ENCODE measurements at regions not wholly inside any gene's neighbourhood (a gene's known extent, or its start where the extent isn't known, plus 50 kb on each side); places are given as distances from the start of the nearest gene placed in this dataset.
"Not testable (repeated sequence)": the region's sequence is repeated elsewhere in the genome, so short reads cannot be mapped to it uniquely, and the experiment has no call there.

DNA sequence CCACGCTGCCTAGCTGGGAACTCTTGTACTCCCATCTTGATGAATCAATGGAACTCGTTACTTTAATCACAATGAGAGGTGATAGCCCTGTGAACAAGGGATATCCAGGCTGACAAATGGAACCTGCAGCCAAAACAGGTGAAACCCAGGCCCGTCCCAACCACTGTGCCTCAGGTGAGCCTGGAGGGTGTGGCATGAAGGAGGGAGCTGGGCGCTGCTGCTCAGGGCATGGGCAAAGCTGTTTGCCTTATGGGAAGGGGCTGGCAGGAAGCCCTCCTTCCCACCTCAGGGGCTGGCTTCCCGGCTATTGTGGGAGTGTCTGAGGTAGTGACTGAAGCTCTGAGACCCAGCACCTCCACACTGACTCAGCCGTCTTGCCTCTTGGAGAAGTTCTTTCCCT, 209.4 kb upstream of the ATP6AP2 start:
- DNase-seq, result no peak

DNA sequence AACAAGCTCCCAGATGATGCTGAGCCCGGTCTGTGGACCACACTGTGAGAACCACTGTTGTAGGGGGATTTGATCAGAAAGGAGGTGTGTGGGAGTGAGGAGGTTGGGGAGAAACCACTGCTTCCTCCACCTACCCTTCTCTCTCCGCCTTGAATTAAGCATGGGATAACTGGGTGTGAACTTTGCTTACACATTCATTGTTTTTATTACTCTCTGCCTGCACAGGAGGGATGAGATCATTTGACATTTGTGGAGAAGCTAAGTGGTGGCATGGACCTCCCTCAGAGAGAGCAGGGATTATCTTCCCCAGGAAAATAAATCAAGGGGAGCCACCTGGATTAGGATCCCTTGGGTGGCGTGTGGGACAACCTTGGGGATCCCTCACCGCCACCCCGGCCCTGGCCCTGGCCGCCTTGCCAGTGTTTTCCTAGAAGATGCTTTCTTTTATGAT, 212.1 kb upstream of the ATP6AP2 start:
- no peak for DNase-seq

- no peak for DNase-seq
Observed at GRCh38 chrX:40366661-40367060, 214.1 kb upstream of the ATP6AP2 start.

DNA sequence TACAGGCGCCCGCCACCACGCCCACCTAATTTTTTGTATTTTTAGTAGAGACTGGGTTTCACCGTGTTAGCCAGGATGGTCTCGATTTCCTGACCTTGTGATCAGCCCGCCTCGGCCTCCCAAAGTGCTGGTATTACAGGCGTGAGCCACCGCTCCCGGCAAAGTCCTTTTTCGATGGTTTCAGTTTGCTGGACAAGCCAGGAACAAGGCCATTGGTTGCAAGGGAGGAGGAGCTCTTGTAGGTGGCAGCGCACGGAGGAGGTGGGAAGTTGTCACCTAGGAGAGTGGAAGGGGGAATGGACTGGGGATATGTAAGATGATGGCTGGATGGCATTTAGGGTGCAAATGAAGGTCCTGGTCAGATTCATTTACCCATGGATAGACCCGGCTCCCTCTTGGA, 218.5 kb upstream of the ATP6AP2 start:
- not testable (repeated sequence) for DNase-seq

GRCh38 chrX:40360557-40360956, 220.2 kb upstream of the ATP6AP2 start:
- DNase-seq, result no peak

DNA sequence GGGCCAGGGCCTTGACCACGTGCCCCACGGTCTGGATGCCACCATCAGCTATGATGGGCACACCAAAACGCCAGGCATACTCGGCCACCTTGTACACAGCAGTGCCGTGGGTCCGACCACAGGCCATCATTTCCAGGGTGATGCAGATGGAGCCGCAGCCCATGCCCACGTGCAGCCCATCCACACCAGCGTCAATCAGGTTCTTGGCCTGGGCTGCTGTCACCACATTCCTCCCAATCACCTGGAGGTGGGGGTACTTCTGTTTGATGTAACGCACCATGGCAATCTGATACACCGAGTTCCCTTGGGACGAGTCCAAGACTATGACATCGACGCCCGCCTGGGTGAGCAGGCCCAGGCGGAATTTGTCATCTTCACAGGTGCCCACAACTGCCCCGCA, 221.2 kb upstream of the ATP6AP2 start:
- DNase-seq, result no peak

DNA sequence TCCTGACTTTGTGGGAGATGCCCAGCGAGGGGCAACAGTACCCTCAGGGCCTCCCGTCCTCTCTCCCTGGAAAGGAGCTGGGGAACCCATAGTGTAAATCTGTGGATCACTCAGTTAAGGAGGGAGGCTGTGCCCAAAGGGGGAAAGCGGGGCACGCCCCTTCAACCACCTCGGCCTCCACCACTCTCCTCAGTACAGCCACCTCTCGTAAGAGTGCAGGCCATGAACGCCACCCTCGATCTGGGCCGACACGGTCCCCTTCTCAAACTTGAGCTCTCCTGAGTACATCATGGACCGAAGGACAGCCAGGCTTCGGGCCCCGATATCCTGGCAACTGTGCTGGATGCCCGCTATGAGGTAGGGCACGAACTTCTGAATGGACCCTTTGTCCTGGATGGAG, 221.8 kb upstream of the ATP6AP2 start:
- no peak for DNase-seq

- DNase-seq, result no peak
Observed at GRCh38 chrX:40349251-40349650, 231.5 kb upstream of the ATP6AP2 start.

DNA sequence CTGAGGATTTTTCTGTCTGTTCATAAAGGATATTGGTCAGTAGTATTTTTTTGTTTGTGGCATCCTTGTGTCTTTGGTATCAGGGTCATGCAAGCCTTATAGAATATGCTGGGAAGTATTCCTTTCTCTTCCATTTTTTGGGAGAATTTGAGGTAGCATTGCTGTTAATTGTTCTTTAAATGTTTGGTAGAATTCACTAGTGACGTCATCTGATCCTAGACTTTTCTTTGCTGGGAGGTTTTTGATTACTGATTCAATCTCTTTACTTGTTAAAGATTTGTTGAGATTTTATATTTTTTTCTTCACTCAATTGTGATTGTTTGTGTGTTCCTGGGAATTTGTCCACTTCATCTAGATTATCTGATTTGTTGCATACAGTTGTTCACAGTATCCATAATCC, 234.4 kb upstream of the ATP6AP2 start:
- DNase-seq, result no peak

- no peak for DNase-seq
Observed at GRCh38 chrX:40343319-40343718, 237.5 kb upstream of the ATP6AP2 start.

DNA sequence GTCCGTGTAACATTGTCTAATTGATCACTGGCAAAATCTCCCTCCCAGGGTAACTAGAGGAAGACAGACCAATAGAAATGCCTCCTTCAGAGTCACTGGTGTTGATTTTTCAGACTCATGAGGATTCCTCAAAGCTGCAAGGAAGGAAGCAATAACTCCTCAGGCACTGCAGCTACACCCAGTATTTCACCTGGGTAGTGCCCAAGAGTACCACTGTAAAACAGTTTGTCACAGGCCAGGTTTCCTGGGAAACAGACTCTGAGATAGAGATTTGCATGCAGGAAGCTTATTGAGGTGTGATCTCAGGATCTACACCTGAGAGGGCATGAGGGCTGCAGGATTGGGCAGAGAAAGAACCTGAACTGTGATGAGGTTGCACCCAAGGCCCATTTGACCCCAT, 240.7 kb upstream of the ATP6AP2 start:
- DNase-seq, result no peak

GRCh38 chrX:40333344-40333743, 235.6 kb upstream of the BCOR start:
- no peak for DNase-seq

- no peak for DNase-seq
Observed at GRCh38 chrX:40331762-40332161, 234.0 kb upstream of the BCOR start.

- DNase-seq, result no peak
Observed at GRCh38 chrX:40331353-40331752, 233.6 kb upstream of the BCOR start.

DNA sequence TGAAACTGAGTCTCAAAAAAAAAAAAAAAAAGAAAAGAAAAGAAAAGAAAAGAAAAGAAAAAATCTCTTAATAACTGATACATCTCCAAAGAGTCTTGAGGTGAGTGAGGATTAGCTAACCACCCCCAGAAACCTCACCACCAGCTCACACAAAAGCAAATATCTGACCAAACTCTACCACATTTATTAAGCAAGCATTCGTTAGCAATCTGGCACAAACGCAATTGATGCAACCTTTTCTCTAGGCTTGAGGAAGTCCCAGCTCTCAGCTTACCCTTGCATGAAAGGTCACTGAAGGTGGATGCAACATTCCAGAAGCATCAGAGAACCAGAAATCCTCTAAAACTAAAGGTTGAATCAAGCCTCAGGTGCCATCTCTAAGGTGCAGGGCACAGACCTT, 231.9 kb upstream of the BCOR start:
- no peak for DNase-seq

GRCh38 chrX:40327085-40327484, 229.3 kb upstream of the BCOR start:
- no peak for DNase-seq

DNA sequence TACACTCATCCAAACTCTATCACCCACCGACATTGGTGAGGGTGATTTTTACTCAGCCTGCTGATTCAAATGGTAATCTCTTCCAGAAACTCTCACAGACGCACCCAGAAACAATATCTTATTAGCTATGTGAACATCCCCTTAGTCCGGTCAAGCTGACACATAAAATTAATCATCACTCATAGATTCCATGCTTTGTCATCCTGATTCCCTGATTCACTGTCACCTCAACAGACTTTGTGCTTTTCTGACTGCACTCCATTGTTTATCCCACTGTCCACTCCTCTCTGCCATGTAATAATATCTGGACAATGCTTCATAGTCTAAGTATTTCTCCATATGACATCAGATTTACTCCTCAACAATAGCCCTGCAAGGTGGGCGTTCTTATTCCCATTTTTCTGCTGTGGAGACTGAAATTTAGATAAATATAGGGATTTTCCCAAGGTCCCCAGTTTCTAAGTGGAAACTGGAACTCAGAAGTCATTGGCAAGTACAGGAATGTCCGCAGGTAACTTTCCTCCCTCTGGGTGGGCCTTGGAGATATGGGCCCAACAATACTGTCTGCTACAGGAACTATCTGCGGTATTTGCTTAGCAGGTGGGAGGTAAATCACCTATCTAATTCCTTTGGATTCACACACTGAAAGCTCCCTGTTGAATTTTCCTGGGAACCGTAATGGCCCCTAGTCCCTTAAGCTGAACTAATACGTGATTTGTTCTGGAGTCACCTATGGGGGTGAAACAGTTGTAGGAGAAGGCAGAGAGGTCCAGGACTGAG, 228.6 kb upstream of the BCOR start:
- no peak for DNase-seq

GRCh38 chrX:40325161-40325560, 227.4 kb upstream of the BCOR start:
- DNase-seq, result no peak

DNA sequence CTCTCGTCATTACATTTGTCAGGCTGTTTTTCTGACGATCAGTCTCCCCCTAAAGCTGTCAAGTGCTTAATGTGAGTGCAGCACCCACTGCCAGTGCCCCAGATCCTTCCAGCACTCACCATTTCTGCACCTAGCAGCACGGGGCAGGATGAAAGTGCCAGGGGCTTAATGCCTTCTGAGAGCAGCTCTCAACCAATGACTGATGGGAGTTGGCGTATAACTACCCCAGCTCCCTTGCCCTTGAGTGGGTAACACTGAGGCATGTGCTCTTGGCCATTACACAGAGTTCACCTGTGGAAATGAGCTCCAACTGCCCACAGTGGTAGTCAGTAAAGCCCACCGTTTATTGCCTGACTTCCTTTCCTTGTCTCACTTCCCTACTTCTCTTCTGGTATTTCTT, 226.2 kb upstream of the BCOR start:
- DNase-seq, result no peak

- DNase-seq, result no peak
Observed at GRCh38 chrX:40320819-40321218, 223.1 kb upstream of the BCOR start.

DNA sequence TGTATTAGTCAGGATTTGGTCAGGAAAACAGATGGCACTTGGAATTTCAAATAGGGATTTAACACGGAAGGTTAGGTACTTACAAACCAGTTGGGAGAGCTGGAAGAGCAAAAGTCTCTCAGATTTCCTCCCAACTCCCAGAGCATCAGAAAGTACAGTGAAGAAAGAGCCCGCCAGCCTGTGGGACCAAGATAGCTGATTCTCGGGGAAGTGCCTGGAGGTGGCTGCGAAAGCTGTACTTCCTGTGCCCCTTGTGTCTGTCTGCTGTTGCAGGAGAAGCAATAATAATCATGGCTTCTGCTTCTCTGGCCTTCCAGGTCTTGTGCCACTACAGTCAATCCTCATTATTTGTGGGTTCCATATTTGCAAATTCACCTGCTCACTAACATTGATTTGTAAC, 221.0 kb upstream of the BCOR start:
- no peak for DNase-seq

GRCh38 chrX:40318076-40318475, 220.3 kb upstream of the BCOR start:
- DNase-seq, result no peak

DNA sequence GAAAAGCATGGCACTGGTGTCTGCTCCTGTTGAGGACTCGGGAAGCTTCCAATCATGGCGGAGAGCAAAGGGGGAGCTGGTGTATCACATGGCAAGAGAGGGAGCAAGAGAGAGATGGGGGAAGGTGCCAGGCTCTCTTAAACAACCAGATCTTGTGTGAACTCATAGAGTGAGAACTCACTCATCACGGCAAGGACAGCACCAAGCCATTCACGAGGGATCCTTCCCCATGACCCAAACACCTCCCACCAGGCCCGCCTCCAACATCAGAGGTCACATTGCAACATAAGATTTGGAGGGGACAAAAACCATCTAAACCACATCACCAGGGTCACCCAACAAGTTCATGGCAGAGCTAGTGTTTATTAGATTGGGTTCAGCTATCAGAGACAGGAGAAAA, 218.7 kb upstream of the BCOR start:
- DNase-seq, result no peak

DNA sequence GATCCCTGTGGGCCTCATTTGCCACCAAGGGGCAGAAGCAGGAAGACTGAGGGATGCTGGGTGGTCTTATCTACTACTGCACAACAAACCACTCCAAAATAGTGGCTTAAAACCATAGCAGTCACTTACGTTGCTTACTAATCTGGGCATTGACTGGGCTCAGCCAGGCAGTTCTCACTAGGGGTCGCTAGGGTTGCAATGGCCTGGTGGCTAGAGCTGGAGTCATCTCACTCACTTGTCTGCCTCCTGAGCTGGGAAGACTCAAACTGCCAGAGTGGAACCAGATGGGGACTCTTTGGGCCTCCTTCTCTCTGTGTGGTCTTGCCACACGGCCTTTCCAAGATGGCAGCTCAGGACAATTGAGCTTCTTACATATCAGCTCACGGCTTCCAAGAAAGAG, 216.3 kb upstream of the BCOR start:
- no peak for DNase-seq

DNA sequence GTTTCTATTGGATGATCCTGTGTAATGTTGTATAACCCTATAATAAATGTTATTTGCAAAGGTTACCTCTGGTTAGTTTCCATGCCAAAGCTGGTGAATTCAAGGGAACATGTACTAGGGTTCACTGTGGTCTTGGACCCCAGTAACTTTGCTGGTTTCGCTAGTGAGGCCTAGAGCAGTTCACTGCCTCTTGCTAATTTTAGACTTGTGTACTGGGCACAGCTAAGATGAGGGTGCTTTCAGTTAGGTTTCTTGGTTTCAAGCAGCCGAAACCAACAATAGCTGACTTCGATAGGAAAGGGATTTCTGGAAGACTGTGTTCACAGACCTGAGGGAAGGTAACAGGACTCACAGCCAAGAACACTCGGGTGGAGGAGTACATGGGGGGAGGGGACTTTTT, 215.5 kb upstream of the BCOR start:
- DNase-seq, result no peak
